Hippocampal formation (tissue), 2 donors: ENCODE measurements at regions not wholly inside any gene's neighbourhood (a gene's known extent, or its start where the extent isn't known, plus 50 kb on each side); places are given as distances from the start of the nearest gene placed in this dataset.

Experiments used
- DNase-seq, 2 donors: peaks; one replicate each; lab custom pipeline; 2025; lab: John Stamatoyannopoulos, UW

- DNase-seq = no peak
These were observed 2180.1 kb downstream of the TP53TG3F start for GRCh38 chr16:35639233-35640205.

GRCh38 chr16:35642322-35642835, 2183.0 kb downstream of the TP53TG3F start:
- no peak for DNase-seq

- no peak for DNase-seq
These were observed 2192.4 kb downstream of the TP53TG3F start for GRCh38 chr16:35651841-35652240.

- no peak for DNase-seq
These were observed 2204.8 kb downstream of the TP53TG3F start for GRCh38 chr16:35664091-35664693.

- no peak for DNase-seq
These were observed 2225.7 kb downstream of the TP53TG3F start for GRCh38 chr16:35685085-35685484.

DNA sequence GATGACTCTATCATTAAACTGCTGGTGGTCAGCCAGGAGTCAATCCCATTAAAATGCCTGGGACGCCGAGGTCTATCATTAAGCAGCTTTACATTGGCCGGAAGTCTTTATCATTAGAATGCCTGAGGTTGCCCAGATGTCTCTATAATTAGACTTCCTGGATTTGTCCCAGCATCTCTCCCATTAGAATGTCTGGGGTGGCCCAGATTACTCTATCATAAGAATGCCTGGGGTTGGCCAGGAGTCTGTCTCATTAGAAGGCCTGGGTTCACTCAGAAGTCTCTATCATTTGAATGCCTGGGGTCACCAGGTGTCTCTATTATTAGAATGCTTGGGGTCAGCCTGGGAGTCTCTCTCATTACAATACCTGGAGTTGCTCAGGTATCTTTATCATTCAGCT, 2227.2 kb downstream of the TP53TG3F start:
- no peak for DNase-seq

GRCh38 chr16:35687071-35687470, 2227.7 kb downstream of the TP53TG3F start:
- DNase-seq = no peak

DNA sequence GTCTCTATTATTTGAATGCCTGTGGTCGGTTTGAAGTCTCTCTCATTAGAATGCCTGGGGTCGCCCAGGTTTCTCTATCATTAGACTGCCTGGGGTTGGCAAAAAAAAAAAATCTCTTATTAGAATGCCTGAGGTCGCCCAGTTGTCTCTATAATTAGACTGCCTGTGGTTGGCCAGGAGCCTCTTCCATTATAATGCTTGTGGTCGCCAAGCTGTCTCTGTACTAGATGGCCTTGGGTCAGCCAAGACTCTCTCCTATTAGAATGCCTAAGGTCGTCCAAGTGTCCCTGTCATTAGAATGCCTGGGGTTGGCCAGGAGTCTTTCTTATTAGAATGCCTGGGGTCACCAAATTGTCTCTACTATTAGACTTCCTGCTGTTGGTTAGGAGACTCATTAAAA, 2228.4 kb downstream of the TP53TG3F start:
- DNase-seq = no peak

DNA sequence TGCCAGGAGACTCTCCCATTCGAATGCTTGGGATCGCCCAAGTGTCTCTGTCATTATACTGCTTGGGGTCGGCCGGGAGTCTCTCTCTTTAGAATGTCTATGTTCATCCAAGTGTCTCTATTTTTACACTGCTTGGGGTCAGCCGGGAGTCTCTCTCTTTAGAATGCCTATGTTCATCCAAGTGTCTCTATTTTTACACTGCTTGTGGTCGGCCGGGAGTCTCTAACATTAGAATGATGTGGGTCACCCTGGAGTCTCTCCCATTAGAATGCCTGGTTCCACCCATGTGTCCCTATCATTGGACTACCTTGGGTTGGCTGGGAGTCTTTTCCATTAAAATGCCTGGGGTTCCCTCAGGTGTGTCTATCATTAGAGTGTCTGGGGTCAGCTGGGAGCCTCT, 2230.4 kb downstream of the TP53TG3F start:
- no peak for DNase-seq

DNA sequence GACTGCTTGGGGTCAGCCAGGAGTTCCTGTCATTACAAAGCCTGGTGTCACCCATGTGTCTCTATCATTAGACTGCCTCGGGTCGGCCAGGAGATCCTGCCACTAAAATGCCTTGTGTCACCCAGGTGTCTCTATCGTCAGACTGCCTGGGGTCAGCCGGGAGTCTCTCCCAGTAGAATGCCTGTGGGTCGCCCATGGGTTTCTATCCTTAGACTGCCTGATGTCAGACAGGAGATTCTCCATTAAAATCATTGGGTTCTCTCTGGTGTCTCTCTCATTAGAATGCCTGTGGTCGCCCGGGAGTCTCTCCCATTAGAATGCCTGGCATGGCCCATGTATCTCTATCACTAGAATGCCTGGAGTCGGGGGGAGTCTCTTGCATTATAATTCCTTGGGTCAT, 2231.0 kb downstream of the TP53TG3F start:
- DNase-seq = no peak

GRCh38 chr16:35691057-35691456, 2231.6 kb downstream of the TP53TG3F start:
- no peak for DNase-seq

DNA sequence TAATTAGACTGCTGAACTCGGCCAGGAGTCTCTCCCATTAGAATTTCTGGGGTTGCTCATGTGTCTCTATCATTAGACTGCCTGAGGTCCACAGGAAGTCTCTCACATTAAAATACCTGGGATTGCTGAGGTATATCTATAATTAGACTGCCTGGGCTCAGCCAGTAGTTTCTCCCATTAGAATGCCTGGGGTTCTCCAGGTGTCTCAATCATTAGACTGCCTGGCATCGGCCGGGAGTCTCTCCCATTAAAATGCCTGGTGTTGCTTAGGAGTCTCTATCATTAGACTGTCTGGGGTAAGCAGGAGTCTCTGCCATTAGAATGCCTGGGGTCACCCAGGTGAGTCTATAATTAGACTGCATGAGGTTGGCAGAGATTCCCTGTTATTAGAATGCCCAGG, 2233.4 kb downstream of the TP53TG3F start:
- no peak for DNase-seq

- DNase-seq = no peak
These were observed 2247.5 kb downstream of the TP53TG3F start for GRCh38 chr16:35706901-35707300.

- no peak for DNase-seq
These were observed 2252.0 kb downstream of the TP53TG3F start for GRCh38 chr16:35711435-35711834.

DNA sequence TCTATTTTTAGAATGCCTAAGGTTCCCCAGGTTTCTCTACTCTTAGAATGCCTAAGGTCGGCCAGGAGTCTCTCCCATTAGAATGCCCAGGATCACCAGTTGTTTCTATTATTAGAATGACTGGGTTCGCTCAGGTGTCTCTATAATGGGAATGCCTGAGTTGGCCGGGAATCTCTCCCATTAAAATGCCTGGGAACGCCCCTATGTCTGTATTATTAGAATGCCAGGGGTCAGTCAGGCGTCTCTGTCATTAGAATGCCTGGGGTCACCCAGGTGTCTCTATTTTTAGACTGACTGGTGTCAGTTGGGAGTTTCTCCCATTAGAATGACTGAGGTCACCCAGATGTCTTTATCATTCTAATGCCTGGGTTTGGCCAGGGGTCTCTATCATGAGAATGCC, 2252.5 kb downstream of the TP53TG3F start:
- no peak for DNase-seq

GRCh38 chr16:35713762-35714650, 2254.6 kb downstream of the TP53TG3F start:
- DNase-seq = no peak

- no peak for DNase-seq
These were observed 2255.3 kb downstream of the TP53TG3F start for GRCh38 chr16:35714665-35715064.

DNA sequence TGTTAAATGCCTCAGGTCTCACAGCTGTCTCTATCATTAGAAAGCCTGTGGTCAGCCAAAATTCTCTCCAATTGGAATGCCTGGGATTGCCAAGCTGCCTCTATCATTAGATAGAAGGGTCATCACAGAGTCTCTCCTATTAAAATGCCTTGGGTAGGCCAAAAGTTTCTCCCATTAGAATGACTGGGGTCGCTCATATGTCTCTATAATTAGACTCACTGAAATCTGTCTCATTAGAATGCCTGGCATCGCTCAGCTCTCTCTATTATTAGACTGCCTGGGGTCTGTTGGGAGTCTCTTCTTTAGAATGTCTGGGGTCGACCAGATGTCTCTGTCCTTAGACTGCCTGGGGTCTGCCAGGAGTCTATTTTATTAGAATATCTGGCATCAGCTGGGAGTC, 2265.1 kb downstream of the TP53TG3F start:
- DNase-seq = no peak

GRCh38 chr16:35725949-35726348, 2266.5 kb downstream of the TP53TG3F start:
- no peak for DNase-seq

- DNase-seq = no peak
These were observed 2270.8 kb downstream of the TP53TG3F start for GRCh38 chr16:35730251-35730650.

GRCh38 chr16:35731341-35732040, 2272.1 kb downstream of the TP53TG3F start:
- no peak for DNase-seq
